ENCODE measurements at regions not wholly inside any gene's neighbourhood (a gene's known extent, or its start where the extent isn't known, plus 50 kb on each side); places are given as distances from the start of the nearest gene placed in this dataset.

- TF ChIP-seq POLR2A (IDR thresholded peaks at IDR 0.05; ENCODE audit: low read length), result no peak
- no peak for TF ChIP-seq GATA1 (IDR thresholded peaks at IDR 0.05; ENCODE audit: low read depth, low read length)
These were observed 226.7 kb upstream of the MCTP2 start for GRCh38 chr15:94004697-94005096.

All from erythroblast (primary cell).